Pancreas (tissue), 10 donors: ENCODE measurements at regions not wholly inside any gene's neighbourhood (a gene's known extent, or its start where the extent isn't known, plus 50 kb on each side); places are given as distances from the start of the nearest gene placed in this dataset.

Experiments used
- ATAC-seq, 4 donors: fragments of 200-7000 bp; cut with Tn5 transposase; one replicate each; pipeline versions ENCODE4 v1.8.0 to v1.9.1; 2020; ENCODE audit warnings: mild to moderate bottlenecking in 4 of 4, moderate library complexity in 4 of 4
- DNase-seq, 6 donors: peaks; one replicate each; pipeline ENCODE4 v3.0.0-alpha.2; 2020
- FAIRE-seq: peaks from 2 replicates; lab custom pipeline; 2012; peaks lifted over from hg19 to GRCh38; lab: Jason Lieb, UNC
- H3K27ac ChIP-seq, 4 donors: fragments of 200-600 bp; sonication (generic); 1 replicate in 3 of 4; 2 replicates in 1 of 4; pipeline versions ENCODE4 v1.5.0 to v1.8.0; 2020
- H3K27me3 ChIP-seq, 4 donors: fragments of 200-600 bp; one replicate each; pipeline ENCODE4 v1.8.0; 2021
- H3K36me3 ChIP-seq, 3 donors: fragments of 200-600 bp; sonication (generic) in 1 of 3; one replicate each; pipeline versions ENCODE4 v1.5.0 to v1.8.0; 2020 to 2021
- H3K4me1 ChIP-seq, 3 donors: fragments of 200-600 bp; one replicate each; pipeline ENCODE4 v1.8.0; 2021
- H3K4me3 ChIP-seq, 4 donors: fragments of 200-600 bp; sonication (generic) in 2 of 4; one replicate each; pipeline versions ENCODE4 v1.5.0 to v1.8.0; 2020 to 2021
- H3K9me3 ChIP-seq, 4 donors: fragments of 200-600 bp; one replicate each; pipeline ENCODE4 v1.8.0; 2021
- CTCF ChIP-seq, 4 donors: fragments of 200-600 bp; sonication (generic) in 3 of 4; IDR thresholded peaks; one replicate each; pipeline versions ENCODE4 v1.5.0 to v1.8.0; 2021; ENCODE audit warnings: antibody characterized with exemption in 4 of 4
- WGBS, 2 donors: extraction: QIAGEN DNeasy Blood & Tissue Kit; methylation state at CpG; one replicate each; pipeline ENCODE4 v1.1.7; 2013; 5-methylcytosine and 5-hydroxymethylcytosine counted together
- intact Hi-C, 3 donors: fragments of 100-400 bp; cut with DNase I; formaldehyde crosslinking; loops; one replicate each; pipeline versions ENCODE4 v1.11.1 to v1.14.2; 2022
- donor health status: healthy with polysubstance abuse.
- donor health status: DM: no; HTN: no; CAD: no; lungs with moderate emphysema.
- donor health status: DM: no; HTN: no; CAD: no.
- donor health status: control.
- donor health status: control.
- donor health status: Bipolar disorder and iron deficiency.
- donor health status: DM: yes; HTN: yes; CAD: no.
- donor health status: DM: no; HTN: no; CAD: no.
- donor health status: DM: no; HTN: no; CAD: no.
- donor health status: DM: yes; HTN: yes; CAD: no.

GRCh38 chr13:104843401-104843800, 1692.1 kb downstream of the EFNB2 start:
- FAIRE-seq: no peak
- H3K4me3 ChIP-seq: no peak overlapping the region
- no peaks in the 10 kb centered on the region for H3K9me3 ChIP-seq
- no peaks in the 10 kb centered on the region for H3K27me3 ChIP-seq
- no peak for ATAC-seq
- H3K4me1 ChIP-seq: no peaks in the 10 kb centered on the region
- no peaks in the 10 kb centered on the region for H3K36me3 ChIP-seq
- TF ChIP-seq CTCF (IDR thresholded peaks at IDR 0.05): no peak
- no peak overlapping the region for H3K27ac ChIP-seq
- intact Hi-C loops: no loop called here
- DNase-seq: no peak

DNA sequence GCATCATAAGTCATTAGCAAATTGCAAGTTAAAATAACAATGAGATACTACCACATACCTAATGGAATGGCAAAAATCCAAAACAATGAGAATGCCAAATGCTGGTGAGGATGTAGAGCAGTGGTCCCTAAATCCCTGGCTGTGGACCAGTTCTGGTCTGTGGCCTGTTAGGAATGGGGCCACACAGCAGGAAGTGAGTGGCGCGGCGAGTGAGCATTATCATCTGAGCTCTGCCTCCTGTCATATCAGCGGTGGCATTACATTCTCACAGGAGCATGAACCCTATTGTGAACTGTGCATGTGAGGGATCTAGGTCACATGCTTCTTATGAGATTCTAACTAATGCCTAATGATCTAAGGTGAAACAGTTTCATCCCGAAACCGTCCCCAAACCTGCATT, 1694.4 kb downstream of the EFNB2 start:
- H3K36me3 ChIP-seq: no peaks in the 10 kb centered on the region
- no peak overlapping the region for H3K4me3 ChIP-seq
- no peak for TF ChIP-seq CTCF (IDR thresholded peaks at IDR 0.05)
- H3K4me1 ChIP-seq: no peaks in the 10 kb centered on the region
- 87 to 93% methylated on average over 6 of the region's 6 CpGs for WGBS, 2 donors
- ATAC-seq (no peak), DNase-seq (no peak), FAIRE-seq (no peak)
- no peak overlapping the region for H3K27ac ChIP-seq
- intact Hi-C loops: no loop called here
- H3K9me3 ChIP-seq: no peaks in the 10 kb centered on the region
- H3K27me3 ChIP-seq: no peaks in the 10 kb centered on the region

GRCh38 chr13:104837756-104838155, 1697.7 kb downstream of the EFNB2 start:
- Histone ChIP-seq H3K4me1 (no peaks in the 10 kb centered on the region), H3K27me3 (no peaks in the 10 kb centered on the region), H3K4me3 (no peak overlapping the region), H3K9me3 (no peaks in the 10 kb centered on the region), H3K27ac (no peak overlapping the region), H3K36me3 (no peaks in the 10 kb centered on the region)
- ATAC-seq: no peak
- intact Hi-C loops: no loop called here
- 20 to 25% methylated on average over 3 of the region's 3 CpGs for WGBS, 2 donors
- DNase-seq: no peak
- no peak for TF ChIP-seq CTCF (IDR thresholded peaks at IDR 0.05)
- FAIRE-seq: no peak

- FAIRE-seq: no peak
- Histone ChIP-seq H3K4me3 (no peak overlapping the region), H3K9me3 (no peaks in the 10 kb centered on the region), H3K27me3 (no peaks in the 10 kb centered on the region), H3K4me1 (no peaks in the 10 kb centered on the region), H3K27ac (no peak overlapping the region), H3K36me3 (no peaks in the 10 kb centered on the region)
- intact Hi-C loops: no loop called here
- 42 to 73% methylated on average over 1 of the region's 1 CpG for WGBS, 2 donors
- no peak for TF ChIP-seq CTCF (IDR thresholded peaks at IDR 0.05)
- no peak for ATAC-seq
- DNase-seq: no peak
Measured at GRCh38 chr13:104833221-104833620, 1702.2 kb downstream of the EFNB2 start.

- Histone ChIP-seq H3K9me3 (no peaks in the 10 kb centered on the region), H3K27ac (no peak overlapping the region), H3K36me3 (no peaks in the 10 kb centered on the region), H3K4me1 (no peaks in the 10 kb centered on the region), H3K27me3 (no peaks in the 10 kb centered on the region), H3K4me3 (no peak overlapping the region)
- no peak for ATAC-seq
- 58 to 64% methylated on average over 4 of the region's 4 CpGs for WGBS, 2 donors
- FAIRE-seq: no peak
- no peak for TF ChIP-seq CTCF (IDR thresholded peaks at IDR 0.05)
- DNase-seq: no peak
- intact Hi-C loops: no loop called here
Measured at GRCh38 chr13:104832231-104832630, 1703.2 kb downstream of the EFNB2 start.
